Endodermal cell (in vitro differentiated cells): ENCODE measurements at regions not wholly inside any gene's neighbourhood (a gene's known extent, or its start where the extent isn't known, plus 50 kb on each side); places are given as distances from the start of the nearest gene placed in this dataset.

Experiments
- DNase-seq: peaks from one replicate; pipeline ENCODE4 v3.0.0-alpha.2; 2017
- H3K27ac ChIP-seq: 2 replicates; pipeline ENCODE4 v1.5.1; 2013; ENCODE audit warnings: mild to moderate bottlenecking, low read depth, low read length, moderate library complexity
- H3K27me3 ChIP-seq: 2 replicates; pipeline ENCODE4 v1.6.1; 2013; ENCODE audit warnings: mild to moderate bottlenecking, low read length, moderate library complexity; ENCODE audit not compliant: insufficient read depth, control insufficient read depth, poor library complexity, severe bottlenecking
- H3K36me3 ChIP-seq: 2 replicates; pipeline ENCODE4 v1.7.0; 2013; ENCODE audit warnings: mild to moderate bottlenecking, low read length, moderate library complexity; ENCODE audit not compliant: control insufficient read depth, insufficient read depth
- H3K4me1 ChIP-seq: one replicate; pipeline ENCODE4 v1.7.0; 2013; ENCODE audit warnings: low read length; ENCODE audit not compliant: control insufficient read depth, insufficient read depth
- H3K4me3 ChIP-seq: 2 replicates; pipeline ENCODE4 v1.5.1; 2013; ENCODE audit warnings: mild to moderate bottlenecking, low read length, moderate library complexity
- H3K9ac ChIP-seq: 2 replicates; pipeline ENCODE4 v1.6.1; 2013; ENCODE audit warnings: mild to moderate bottlenecking, low read length, moderate library complexity; ENCODE audit not compliant: poor library complexity, severe bottlenecking; ENCODE audit errors: extremely low read depth
- H3K9me3 ChIP-seq: 2 replicates; pipeline ENCODE4 v1.6.1; 2013; ENCODE audit warnings: mild to moderate bottlenecking, low read length, moderate library complexity; ENCODE audit not compliant: control insufficient read depth
- H3K27ac Mint-ChIP-seq: 2 replicates; pipeline ENCODE4 v1.8.0; 2020; ENCODE audit warnings: mixed read lengths
- H3K27me3 Mint-ChIP-seq: 2 replicates; pipeline ENCODE4 v1.8.0; 2021; ENCODE audit warnings: mild to moderate bottlenecking, mixed read lengths; ENCODE audit not compliant: insufficient read depth
- H3K36me3 Mint-ChIP-seq: 2 replicates; pipeline ENCODE4 v1.8.0; 2020; ENCODE audit warnings: low read depth, mixed read lengths
- H3K4me1 Mint-ChIP-seq: 2 replicates; pipeline ENCODE4 v1.8.0; 2020; ENCODE audit warnings: mixed read lengths
- H3K4me3 Mint-ChIP-seq: 2 replicates; pipeline ENCODE4 v1.8.0; 2020; ENCODE audit warnings: mild to moderate bottlenecking, moderate library complexity, mixed read lengths
- H3K9me3 Mint-ChIP-seq: 2 replicates; pipeline ENCODE4 v1.8.0; 2020; ENCODE audit warnings: mild to moderate bottlenecking, mixed read lengths
- WGBS, 2 experiments: methylation state at CpG; one replicate each; pipeline versions ENCODE4 v1.1.5 to v1.1.7; 2013; ENCODE audit warnings: missing lambda C conversion rate in 2 of 2, mixed read lengths in 1 of 2; ENCODE audit not compliant: insufficient coverage in 1 of 2, insufficient read length in 1 of 2; 5-methylcytosine and 5-hydroxymethylcytosine counted together
- TF ChIP-seq, protein P1 (sequence below): fragments of 200-600 bp; sonication (generic); conservative IDR thresholded peaks from 2 replicates; pipeline ENCODE4 v1.5.0; 2021; ENCODE audit warnings: antibody characterized with exemption, mild to moderate bottlenecking

DNA sequence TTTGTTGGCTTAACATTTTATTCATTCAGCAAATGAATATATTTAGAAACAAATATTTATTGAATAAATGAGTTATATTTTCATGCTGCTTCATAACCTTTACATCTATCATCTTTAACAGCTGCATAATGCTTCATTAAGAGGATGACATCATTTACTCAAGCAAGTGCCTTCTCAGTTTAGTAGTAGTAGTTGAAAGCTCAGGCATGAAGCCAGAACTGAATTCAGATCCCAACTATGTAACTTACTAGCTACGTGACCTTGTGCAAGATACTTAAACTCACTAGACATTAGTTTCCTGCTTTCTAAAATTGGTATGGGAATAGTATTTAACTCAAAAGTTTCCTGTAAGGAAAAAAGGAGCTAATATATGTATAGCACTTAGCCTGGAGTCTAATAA is 90.3 kb downstream of the TMPRSS5 start:
- Mint-ChIP-seq H3K27ac (no peak overlapping the region), H3K4me3 (no peak overlapping the region), H3K36me3 (peaks cover 8% of the 10 kb centered on the region), H3K4me1 (peaks cover 9% of the 10 kb centered on the region), H3K27me3 (peaks cover 2% of the 10 kb centered on the region), H3K9me3 (peaks cover 10% of the 10 kb centered on the region)
- 100% methylated on average over 1 of the region's 1 CpG; no CpG with 5 or more reads in 1 of the 2 experiments for WGBS, 2 experiments
- Histone ChIP-seq H3K4me1 (peaks cover 3% of the 10 kb centered on the region), H3K9ac (no peak overlapping the region), H3K27ac (no peak overlapping the region), H3K36me3 (no peaks in the 10 kb centered on the region), H3K9me3 (peaks cover 8% of the 10 kb centered on the region), H3K4me3 (no peak overlapping the region), H3K27me3 (no peaks in the 10 kb centered on the region)
- no peak for DNase-seq
- TF ChIP-seq, protein P1, sequence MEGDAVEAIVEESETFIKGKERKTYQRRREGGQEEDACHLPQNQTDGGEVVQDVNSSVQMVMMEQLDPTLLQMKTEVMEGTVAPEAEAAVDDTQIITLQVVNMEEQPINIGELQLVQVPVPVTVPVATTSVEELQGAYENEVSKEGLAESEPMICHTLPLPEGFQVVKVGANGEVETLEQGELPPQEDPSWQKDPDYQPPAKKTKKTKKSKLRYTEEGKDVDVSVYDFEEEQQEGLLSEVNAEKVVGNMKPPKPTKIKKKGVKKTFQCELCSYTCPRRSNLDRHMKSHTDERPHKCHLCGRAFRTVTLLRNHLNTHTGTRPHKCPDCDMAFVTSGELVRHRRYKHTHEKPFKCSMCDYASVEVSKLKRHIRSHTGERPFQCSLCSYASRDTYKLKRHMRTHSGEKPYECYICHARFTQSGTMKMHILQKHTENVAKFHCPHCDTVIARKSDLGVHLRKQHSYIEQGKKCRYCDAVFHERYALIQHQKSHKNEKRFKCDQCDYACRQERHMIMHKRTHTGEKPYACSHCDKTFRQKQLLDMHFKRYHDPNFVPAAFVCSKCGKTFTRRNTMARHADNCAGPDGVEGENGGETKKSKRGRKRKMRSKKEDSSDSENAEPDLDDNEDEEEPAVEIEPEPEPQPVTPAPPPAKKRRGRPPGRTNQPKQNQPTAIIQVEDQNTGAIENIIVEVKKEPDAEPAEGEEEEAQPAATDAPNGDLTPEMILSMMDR: no peak

GRCh38 chr11:113615098-113615497 is 91.0 kb downstream of the TMPRSS5 start:
- no peak overlapping the region for H3K27ac Mint-ChIP-seq
- 63 to 70% methylated on average over 2 to 3 of the region's 3 CpGs for WGBS, 2 experiments
- H3K9me3 Mint-ChIP-seq: peaks cover 10% of the 10 kb centered on the region

GRCh38 chr11:113614097-113614496 is 92.0 kb downstream of the TMPRSS5 start:
- Histone ChIP-seq H3K9me3 (no peaks in the 10 kb centered on the region), H3K9ac (no peak overlapping the region), H3K4me3 (no peak overlapping the region), H3K4me1 (peaks cover 3% of the 10 kb centered on the region), H3K36me3 (no peaks in the 10 kb centered on the region), H3K27ac (no peak overlapping the region), H3K27me3 (no peaks in the 10 kb centered on the region)
- Mint-ChIP-seq H3K27ac (no peak overlapping the region), H3K4me3 (no peak overlapping the region), H3K36me3 (peaks cover 1% of the 10 kb centered on the region), H3K27me3 (no peaks in the 10 kb centered on the region), H3K9me3 (peaks cover 1% of the 10 kb centered on the region), H3K4me1 (peaks cover 9% of the 10 kb centered on the region)
- TF ChIP-seq, protein P1: no peak
- 92 to 95% methylated on average over 2 of the region's 2 CpGs for WGBS, 2 experiments
- DNase-seq: no peak

More at GRCh38 chr11:113615098-113615497, 91.0 kb downstream of the TMPRSS5 start:
- H3K9ac ChIP-seq: no peak overlapping the region
- no peaks in the 10 kb centered on the region for H3K27me3 ChIP-seq
- Mint-ChIP-seq H3K27me3 (peaks cover 2% of the 10 kb centered on the region), H3K4me1 (peaks cover 9% of the 10 kb centered on the region), H3K36me3 (peaks cover 8% of the 10 kb centered on the region), H3K4me3 (no peak overlapping the region)
- no peak overlapping the region for H3K27ac ChIP-seq
- TF ChIP-seq, protein P1: no peak
- peaks cover 3% of the 10 kb centered on the region for H3K4me1 ChIP-seq
- H3K9me3 ChIP-seq: peaks cover 8% of the 10 kb centered on the region
- DNase-seq: peak; percentile 80
- no peak overlapping the region for H3K4me3 ChIP-seq
- H3K36me3 ChIP-seq: no peaks in the 10 kb centered on the region
